D341Med (cell line): ENCODE measurements at regions not wholly inside any gene's neighbourhood (a gene's known extent, or its start where the extent isn't known, plus 50 kb on each side); places are given as distances from the start of the nearest gene placed in this dataset.
"Not testable (repeated sequence)": the region's sequence is repeated elsewhere in the genome, so short reads cannot be mapped to it uniquely, and the experiment has no call there.

Experiments
- DNase-seq: peaks from one replicate; pipeline ENCODE4 v3.0.0; 2012; ENCODE audit warnings: low spot score

DNA sequence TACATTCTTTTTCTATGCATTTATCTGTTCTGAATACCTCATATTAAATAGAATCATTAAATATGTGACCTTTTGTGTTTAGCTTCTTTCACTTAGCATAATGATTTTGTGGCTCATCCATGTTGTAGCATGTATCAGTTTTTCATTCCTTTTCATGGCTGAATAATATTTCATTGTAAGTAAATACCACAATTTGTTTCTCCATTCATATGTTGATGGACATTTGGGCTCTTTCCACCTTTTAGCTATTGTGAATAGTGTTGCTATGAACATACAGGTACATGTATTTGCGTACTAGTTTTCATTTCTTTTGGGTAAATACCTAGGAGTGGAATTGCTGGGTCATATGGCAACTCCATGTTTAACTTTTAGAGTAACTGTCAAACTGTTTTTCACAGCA is 85.1 kb downstream of the GNL3L start:
- no peak for DNase-seq

GRCh38 chrX:54633641-54634040 is 103.6 kb downstream of the GNL3L start:
- DNase-seq = no peak

DNA sequence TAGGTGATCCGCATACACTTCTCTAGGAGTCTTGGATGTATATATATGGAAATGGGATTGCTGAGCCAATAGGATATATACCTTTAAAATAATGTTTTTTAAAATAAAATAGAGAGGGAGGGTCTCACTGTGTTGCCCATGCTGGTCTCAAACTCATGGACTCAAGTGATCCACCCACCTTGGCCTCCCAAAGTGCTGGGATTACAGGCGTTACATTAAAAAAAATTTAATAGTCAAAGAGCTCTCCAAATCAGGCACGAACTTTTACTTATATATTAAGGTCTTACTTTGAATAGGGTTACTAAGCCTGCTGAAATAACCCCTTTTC is 109.0 kb downstream of the GNL3L start:
- DNase-seq = no peak

GRCh38 chrX:54639346-54640102 is 109.5 kb downstream of the GNL3L start:
- DNase-seq = peak; percentile 86

DNA sequence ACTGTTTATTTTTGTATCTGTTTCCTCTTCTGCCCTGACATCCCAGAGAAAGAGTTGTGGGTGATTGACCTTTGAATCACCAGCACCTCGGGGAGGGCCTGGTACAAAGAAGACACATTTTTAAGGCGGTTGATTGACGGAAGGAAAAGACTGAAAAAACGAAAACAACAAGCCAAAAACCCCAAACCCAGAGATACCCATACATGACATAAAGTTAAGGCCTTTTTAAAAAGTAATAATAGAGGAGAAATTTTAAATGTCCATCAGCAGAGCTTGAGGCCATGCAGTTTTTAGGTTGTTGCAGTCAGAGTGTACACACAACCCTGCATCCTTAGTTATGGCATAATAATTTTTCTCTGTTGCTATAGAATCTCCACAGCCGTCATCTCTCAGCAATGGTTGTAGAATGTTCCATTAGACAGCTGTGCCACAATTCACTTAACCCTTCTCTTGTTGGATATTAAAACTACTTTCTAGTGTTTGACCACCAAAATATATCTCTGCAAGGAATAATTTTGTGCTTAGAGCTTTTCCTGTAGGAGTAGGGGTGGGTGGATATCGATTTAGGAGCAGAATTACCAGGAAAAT is 110.2 kb downstream of the GNL3L start:
- DNase-seq = no peak

- no peak for DNase-seq
Measured at GRCh38 chrX:54640736-54641135, 110.7 kb downstream of the GNL3L start.

- no peak for DNase-seq
Measured at GRCh38 chrX:54641530-54641929, 111.5 kb downstream of the GNL3L start.

- not testable (repeated sequence) for DNase-seq
Measured at GRCh38 chrX:54647607-54648006, 117.6 kb downstream of the GNL3L start.

DNA sequence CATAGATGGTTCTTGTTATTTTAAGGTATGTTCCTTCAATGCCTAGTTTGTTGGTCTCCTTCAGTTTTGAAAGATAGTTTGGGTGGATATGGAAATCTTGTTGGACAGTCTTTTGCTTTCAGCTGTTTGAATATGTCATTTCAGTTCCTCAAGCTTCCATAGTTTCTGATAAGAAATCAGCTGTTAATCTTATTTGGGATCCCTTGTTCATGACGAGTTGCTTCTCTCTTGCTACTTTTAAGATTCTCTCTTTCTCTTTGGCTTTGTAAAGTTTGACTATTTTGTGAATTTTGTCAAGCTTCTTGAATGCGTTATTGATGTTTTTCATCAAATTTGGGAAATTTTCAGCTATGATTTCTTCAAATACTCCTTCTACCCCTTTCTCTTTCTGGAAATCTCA is 129.5 kb downstream of the GNL3L start:
- no peak for DNase-seq

DNA sequence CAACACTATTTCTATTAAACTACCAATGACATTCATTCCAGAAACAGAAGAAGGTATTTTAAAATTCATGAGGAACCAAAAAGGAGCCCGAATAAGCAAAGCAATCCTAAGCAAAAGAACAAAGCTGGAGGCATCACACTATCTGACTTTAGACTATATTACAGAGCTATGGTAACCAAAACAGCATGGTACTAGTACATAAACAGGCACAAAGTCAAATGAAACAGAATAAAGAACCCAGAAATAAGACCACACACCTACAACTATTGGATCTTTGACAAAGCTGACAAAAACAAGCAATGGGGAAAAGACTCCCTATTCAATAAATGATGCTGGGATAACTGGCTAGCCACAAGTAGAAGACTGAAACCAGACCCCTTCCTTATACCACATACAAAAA is 122.3 kb downstream of the ITIH6 start:
- no peak for DNase-seq

DNA sequence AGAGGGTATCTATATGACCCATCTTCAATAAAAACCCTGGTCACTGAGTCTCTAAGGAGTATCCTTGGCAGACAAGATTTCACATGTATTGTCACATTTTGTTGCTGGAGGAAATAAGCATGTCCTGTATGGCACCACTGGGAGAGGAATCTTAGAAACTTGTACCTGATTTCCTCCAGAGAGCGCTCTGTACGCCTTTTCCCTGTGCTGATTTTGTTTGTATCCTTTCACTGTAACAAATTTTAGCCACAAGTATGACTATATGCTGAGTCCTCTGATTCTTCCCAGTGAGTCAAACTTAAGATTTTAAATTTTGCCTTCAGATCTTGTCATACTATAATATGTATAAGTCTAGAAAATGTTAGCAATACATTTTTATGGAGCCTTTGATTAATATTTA is 102.8 kb downstream of the ITIH6 start:
- no peak for DNase-seq

DNA sequence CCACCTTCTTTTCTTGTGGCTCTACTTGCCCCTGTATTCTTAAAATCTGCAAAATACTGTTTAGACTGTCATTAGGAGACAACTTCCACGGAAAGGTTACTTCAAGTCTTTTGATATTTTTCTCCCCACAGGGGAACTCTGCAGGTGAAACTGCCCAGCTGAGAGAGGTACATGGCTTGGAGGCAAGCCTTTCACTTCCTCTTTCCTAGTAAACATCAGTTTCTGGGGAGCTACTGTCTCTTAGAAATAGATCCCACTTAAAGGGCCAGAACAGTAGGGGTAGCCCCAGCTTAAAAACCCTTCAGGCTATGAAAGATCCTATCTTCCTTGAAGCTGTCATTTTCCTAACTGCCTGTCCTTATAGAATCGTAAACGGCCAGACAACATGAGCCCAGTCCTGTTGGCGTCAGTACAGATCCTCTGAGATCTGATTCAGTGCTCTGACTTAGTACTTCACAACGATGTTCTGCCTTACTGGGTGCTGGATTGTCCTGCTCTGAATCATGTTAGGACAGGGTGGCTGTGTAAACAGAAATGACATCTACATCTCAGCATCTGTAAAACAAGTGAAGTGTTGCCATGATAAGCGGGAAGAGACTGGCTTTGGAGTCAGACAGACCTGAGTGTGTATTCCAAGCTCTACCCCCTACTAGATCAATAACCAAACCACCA is 102.1 kb downstream of the ITIH6 start:
- DNase-seq = no peak
